Loucy (cell line): ENCODE measurements at regions not wholly inside any gene's neighbourhood (a gene's known extent, or its start where the extent isn't known, plus 50 kb on each side); places are given as distances from the start of the nearest gene placed in this dataset.

Experiments
- CTCF ChIP-seq: fragments of 200-600 bp; sonication (generic); conservative IDR thresholded peaks from 2 replicates; pipeline ENCODE4 v1.5.1; 2014; ENCODE audit warnings: mild to moderate bottlenecking, antibody characterized with exemption, low read length
- EZH2phosphoT487 ChIP-seq: fragments of 200-600 bp; IDR thresholded peaks from 2 replicates; pipeline ENCODE4 v1.6.1; 2018; ENCODE audit warnings: antibody characterized with exemption, mild to moderate bottlenecking, moderate library complexity, borderline replicate concordance

GRCh38 chr7:117955046-117955445 lies 81.8 kb upstream of the CTTNBP2 start:
- TF ChIP-seq CTCF (no peak), EZH2phosphoT487 (no peak)
